ENCODE measurements at regions not wholly inside any gene's neighbourhood (a gene's known extent, or its start where the extent isn't known, plus 50 kb on each side); places are given as distances from the start of the nearest gene placed in this dataset.
A peak's percentile ranks its signal among the peaks of the same experiment; 100 is the strongest.

- DNase-seq (ENCODE audit: low spot score), result no peak
Measured at GRCh38 chr2:15841776-15842560, 98.4 kb upstream of the MYCN start.

GRCh38 chr2:15842758-15843666, 97.3 kb upstream of the MYCN start:
- DNase-seq (ENCODE audit: low spot score), result no peak

GRCh38 chr2:15844211-15844801, 96.0 kb upstream of the MYCN start:
- no peak for DNase-seq (ENCODE audit: low spot score)

- DNase-seq (ENCODE audit: low spot score), result no peak
Measured at GRCh38 chr2:15845294-15845693, 95.1 kb upstream of the MYCN start.

GRCh38 chr2:15845737-15846405, 94.5 kb upstream of the MYCN start:
- no peak for DNase-seq (ENCODE audit: low spot score)

GRCh38 chr2:15846626-15847025, 93.7 kb upstream of the MYCN start:
- peak; percentile 24 for DNase-seq (ENCODE audit: low spot score)

GRCh38 chr2:15850534-15850933, 89.8 kb upstream of the MYCN start:
- DNase-seq (ENCODE audit: low spot score), result no peak

GRCh38 chr2:15851076-15851693, 89.2 kb upstream of the MYCN start:
- DNase-seq (ENCODE audit: low spot score), result no peak

- DNase-seq (ENCODE audit: low spot score), result no peak
Measured at GRCh38 chr2:15852811-15853210, 87.5 kb upstream of the MYCN start.

GRCh38 chr2:15853903-15854302, 86.4 kb upstream of the MYCN start:
- no peak for DNase-seq (ENCODE audit: low spot score)

- no peak for DNase-seq (ENCODE audit: low spot score)
Measured at GRCh38 chr2:15855766-15856260, 84.5 kb upstream of the MYCN start.

GRCh38 chr2:15856318-15856717, 84.0 kb upstream of the MYCN start:
- DNase-seq (ENCODE audit: low spot score), result no peak

- no peak for DNase-seq (ENCODE audit: low spot score)
Measured at GRCh38 chr2:15858466-15858865, 81.9 kb upstream of the MYCN start.

- no peak for DNase-seq (ENCODE audit: low spot score)
Measured at GRCh38 chr2:15860051-15860663, 80.2 kb upstream of the MYCN start.

- no peak for DNase-seq (ENCODE audit: low spot score)
Measured at GRCh38 chr2:15860760-15861159, 79.6 kb upstream of the MYCN start.

- no peak for DNase-seq (ENCODE audit: low spot score)
Measured at GRCh38 chr2:15861172-15861822, 79.1 kb upstream of the MYCN start.

- no peak for DNase-seq (ENCODE audit: low spot score)
Measured at GRCh38 chr2:15861898-15862297, 78.5 kb upstream of the MYCN start.

- DNase-seq (ENCODE audit: low spot score), result no peak
Measured at GRCh38 chr2:15863089-15863488, 77.3 kb upstream of the MYCN start.

- DNase-seq (ENCODE audit: low spot score), result no peak
Measured at GRCh38 chr2:15863494-15864175, 76.7 kb upstream of the MYCN start.

GRCh38 chr2:15864176-15864769, 76.1 kb upstream of the MYCN start:
- no peak for DNase-seq (ENCODE audit: low spot score)
